ENCODE measurements at regions not wholly inside any gene's neighbourhood (a gene's known extent, or its start where the extent isn't known, plus 50 kb on each side); places are given as distances from the start of the nearest gene placed in this dataset.

GRCh38 chr2:139374296-139374850 lies 594.2 kb upstream of the NXPH2 start:
- TF ChIP-seq, protein P1, sequence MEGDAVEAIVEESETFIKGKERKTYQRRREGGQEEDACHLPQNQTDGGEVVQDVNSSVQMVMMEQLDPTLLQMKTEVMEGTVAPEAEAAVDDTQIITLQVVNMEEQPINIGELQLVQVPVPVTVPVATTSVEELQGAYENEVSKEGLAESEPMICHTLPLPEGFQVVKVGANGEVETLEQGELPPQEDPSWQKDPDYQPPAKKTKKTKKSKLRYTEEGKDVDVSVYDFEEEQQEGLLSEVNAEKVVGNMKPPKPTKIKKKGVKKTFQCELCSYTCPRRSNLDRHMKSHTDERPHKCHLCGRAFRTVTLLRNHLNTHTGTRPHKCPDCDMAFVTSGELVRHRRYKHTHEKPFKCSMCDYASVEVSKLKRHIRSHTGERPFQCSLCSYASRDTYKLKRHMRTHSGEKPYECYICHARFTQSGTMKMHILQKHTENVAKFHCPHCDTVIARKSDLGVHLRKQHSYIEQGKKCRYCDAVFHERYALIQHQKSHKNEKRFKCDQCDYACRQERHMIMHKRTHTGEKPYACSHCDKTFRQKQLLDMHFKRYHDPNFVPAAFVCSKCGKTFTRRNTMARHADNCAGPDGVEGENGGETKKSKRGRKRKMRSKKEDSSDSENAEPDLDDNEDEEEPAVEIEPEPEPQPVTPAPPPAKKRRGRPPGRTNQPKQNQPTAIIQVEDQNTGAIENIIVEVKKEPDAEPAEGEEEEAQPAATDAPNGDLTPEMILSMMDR (IDR thresholded peaks at IDR 0.05): no peak
- TF ChIP-seq POLR2AphosphoS5 (IDR thresholded peaks at IDR 0.05; ENCODE audit: insufficient read depth in 1 of 2, low read depth in 1 of 2) (no peak), POLR2A (IDR thresholded peaks at IDR 0.05) (no peak)

Data from vagina (tissue), 2 donors.